ENCODE measurements at regions not wholly inside any gene's neighbourhood (a gene's known extent, or its start where the extent isn't known, plus 50 kb on each side); places are given as distances from the start of the nearest gene placed in this dataset.

DNA sequence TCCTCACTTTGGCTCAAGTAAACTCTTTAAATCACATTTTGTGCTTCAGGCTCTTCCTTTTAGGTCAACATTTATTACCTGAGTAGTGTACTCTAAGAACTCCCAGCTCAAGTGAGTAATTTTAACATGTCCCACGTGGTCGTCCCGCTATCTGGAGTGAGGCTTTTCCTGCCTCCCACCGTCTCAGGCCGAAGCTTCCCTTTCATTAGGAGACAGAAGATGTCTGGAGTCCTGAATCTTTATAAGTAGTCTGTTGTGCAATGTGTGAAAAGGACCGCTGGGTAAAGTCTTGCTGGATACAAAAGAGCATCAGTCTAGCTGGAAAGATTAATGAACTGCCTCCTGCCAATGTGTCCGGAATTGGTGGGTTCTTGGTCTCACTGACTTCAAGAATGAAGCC, 117.7 kb upstream of the NEIL3 start:
- TF ChIP-seq BHLHE40 (IDR thresholded peaks at IDR 0.05; ENCODE audit: borderline replicate concordance) (no peak), ARNT (IDR thresholded peaks at IDR 0.05) (no peak), ELF4 (IDR thresholded peaks at IDR 0.05) (no peak), FOXA1 (IDR thresholded peaks at IDR 0.05) (no peak), NFRKB (IDR thresholded peaks at IDR 0.05) (no peak), FOXK2 (IDR thresholded peaks at IDR 0.05) (no peak), TARDBP (IDR thresholded peaks at IDR 0.05) (no peak), SP1 (IDR thresholded peaks at IDR 0.05) (no peak), ZNF384 (IDR thresholded peaks at IDR 0.05) (no peak), FOXM1 (IDR thresholded peaks at IDR 0.05; ENCODE audit: borderline replicate concordance) (no peak), LEF1 (IDR thresholded peaks at IDR 0.05; ENCODE audit: borderline replicate concordance) (no peak)

All from HEK293T (cell line).